GM18951 (cell line): ENCODE measurements at regions not wholly inside any gene's neighbourhood (a gene's known extent, or its start where the extent isn't known, plus 50 kb on each side); places are given as distances from the start of the nearest gene placed in this dataset.

ENCODE experiments used
- POLR2A ChIP-seq: IDR thresholded peaks from 4 replicates; pipeline ENCODE4 v1.6.1; 2011; ENCODE audit warnings: mild to moderate bottlenecking; ENCODE audit not compliant: insufficient read length, insufficient read depth; ENCODE audit errors: extremely low read depth
- in situ Hi-C: fragments of 300-500 bp; cut with MboI; formaldehyde crosslinking; loops from one replicate; pipeline ENCODE4 v1.12.0; 2022; ENCODE audit warnings: low sequenced_read_pairs, mixed read lengths, inconsistent platforms; ENCODE audit not compliant: unreplicated experiment

GRCh38 chr10:4448030-4448429 lies 378.0 kb upstream of the AKR1E2 start:
- no peak for TF ChIP-seq POLR2A
- in situ Hi-C loops: no loop called here

DNA sequence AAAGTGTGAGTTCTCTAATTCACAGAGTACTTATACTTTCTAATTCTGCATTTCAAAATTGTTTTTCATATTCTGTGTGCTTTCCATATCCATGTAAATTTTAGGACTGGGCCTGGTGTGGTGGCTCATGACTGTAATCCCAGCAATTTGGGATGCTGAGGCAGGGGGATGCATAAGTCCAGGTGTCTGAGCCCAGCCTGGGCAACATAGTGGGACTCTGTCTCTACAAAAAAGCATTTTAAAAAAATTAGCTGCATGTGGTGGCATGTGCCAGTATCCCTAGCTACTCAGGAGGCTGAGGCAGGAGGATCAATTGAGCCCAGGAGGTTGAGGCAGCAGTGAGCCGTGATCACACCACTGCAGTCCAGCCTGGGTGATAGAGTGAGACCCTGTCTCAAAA lies 382.6 kb upstream of the AKR1E2 start:
- TF ChIP-seq POLR2A: no peak
- in situ Hi-C loops: no loop called here

DNA sequence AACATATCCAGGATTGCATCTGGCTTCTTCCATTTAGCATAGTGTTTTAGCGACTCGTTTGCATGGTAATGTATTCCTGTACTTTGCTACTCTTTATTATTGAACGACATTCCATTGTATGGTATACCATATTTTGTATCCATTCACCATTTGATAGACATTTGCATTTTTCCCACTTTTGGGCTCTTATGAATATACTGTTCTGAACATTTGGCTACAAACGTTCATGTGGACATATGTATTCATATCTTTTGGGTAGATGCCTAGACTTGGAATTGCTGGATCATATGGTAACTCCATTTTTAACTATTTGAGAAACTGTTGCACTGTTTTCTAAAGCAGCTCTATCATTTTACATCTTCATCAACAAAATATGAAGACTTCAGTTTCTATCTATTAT lies 383.7 kb upstream of the AKR1E2 start:
- no peak for TF ChIP-seq POLR2A
- in situ Hi-C loops: no loop called here

GRCh38 chr10:4440260-4440659 lies 385.7 kb upstream of the AKR1E2 start:
- in situ Hi-C loops: no loop called here
- no peak for TF ChIP-seq POLR2A

GRCh38 chr10:4437791-4438190 lies 388.2 kb upstream of the AKR1E2 start:
- in situ Hi-C loops: no loop called here
- no peak for TF ChIP-seq POLR2A

DNA sequence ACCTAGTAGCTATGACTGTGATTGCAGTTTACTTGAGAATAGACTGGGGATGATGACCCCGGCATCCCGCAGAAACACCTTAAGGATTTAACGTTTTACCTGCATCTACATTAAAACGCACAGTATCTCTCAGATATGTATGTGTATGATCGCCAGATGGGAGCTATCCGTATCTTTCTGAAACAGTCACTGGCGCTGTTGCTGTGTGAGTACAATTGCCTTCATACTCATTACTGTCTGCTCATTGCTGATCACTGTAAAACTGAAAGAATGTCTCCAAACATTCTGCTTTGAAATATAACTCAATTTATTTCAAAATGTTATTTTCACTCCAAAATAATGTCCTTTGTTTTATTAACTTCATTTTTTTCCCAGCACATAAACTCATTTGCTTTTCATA lies 388.9 kb upstream of the AKR1E2 start:
- in situ Hi-C loops: no loop called here

GRCh38 chr10:4436103-4436502 lies 389.9 kb upstream of the AKR1E2 start:
- in situ Hi-C loops: no loop called here
- TF ChIP-seq POLR2A: no peak

More for the DNA sequence above, 388.9 kb upstream of the AKR1E2 start:
- TF ChIP-seq POLR2A: no peak

DNA sequence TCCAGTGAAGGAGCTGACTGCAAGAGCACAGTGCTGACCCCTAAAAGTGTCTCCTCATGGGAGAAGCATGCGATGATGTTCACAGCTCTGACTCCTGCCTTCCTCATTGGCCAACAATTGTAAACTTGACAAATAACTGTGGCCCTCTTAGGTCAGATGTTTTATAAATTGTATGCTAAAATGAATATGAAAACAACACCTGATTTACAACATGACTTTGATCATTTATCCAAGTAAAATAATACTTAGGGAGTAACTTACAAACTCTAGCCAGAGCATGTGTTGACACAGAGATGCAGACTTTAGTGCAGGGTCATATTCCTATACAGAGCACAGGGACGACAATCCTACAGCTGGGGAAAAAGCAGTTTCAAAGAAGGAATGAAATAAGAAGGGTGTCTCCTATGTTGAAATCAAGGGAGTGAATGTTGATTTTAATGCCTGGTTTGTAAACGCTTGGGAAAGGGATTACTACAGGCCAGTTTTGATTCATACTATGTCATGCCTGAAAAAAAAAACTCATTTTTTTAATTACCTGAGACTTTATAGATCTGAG lies 391.4 kb upstream of the AKR1E2 start:
- no peak for TF ChIP-seq POLR2A
- in situ Hi-C loops: no loop called here

DNA sequence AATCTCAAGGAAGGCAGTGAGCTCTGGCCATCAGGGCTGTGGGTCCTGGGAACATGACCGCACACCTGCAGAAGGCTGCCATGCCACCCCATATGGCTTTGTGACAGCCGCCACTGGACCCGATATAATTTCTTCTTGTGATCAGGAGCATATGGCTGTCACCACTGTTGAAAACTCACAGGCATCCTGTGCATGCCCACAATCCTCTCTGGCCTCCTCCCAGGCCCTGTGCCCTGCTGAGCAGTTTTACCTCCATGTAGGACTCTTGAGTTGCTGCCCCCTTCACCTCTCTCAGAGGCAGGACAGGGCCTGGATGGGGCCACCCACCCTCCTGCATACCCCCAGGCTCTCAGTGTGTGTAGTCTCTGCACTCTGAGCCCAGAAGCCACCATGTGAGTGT lies 391.9 kb upstream of the AKR1E2 start:
- in situ Hi-C loops: no loop called here
- no peak for TF ChIP-seq POLR2A

DNA sequence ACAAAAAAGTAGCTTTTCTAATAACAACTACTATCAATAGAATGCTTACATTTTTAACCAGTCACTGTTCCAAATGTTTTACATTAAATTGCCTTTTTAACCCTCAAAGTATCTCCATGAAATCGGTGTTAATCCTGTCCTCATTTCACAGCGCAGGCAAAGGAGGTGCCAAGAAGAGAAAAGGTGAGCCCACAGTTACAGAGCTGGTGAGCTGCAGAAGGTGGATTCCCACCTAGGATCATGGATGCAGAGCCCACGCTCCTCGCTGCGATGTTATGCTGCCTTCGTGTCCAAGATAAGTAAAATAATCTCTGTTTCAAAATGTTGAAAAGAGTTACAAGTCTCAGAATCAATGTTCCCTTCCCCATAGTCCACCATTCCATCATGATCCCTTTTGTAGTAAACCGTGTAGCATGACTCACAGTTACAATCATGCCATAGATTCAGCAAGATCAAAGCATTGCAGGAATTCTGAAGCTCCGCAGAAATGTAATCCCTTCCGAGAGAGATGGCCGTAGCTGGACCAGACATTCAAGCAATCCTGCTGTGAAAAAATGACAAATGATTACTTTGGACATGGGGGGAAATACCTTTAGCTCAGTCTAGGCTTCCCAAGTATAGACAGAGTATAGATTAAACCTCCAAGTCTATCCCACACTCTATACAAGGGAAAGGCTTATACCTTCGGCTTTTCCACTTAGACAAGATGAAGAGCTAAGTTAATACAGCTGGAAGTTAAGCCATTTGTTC lies 394.7 kb upstream of the AKR1E2 start:
- in situ Hi-C loops: no loop called here
- TF ChIP-seq POLR2A: no peak

DNA sequence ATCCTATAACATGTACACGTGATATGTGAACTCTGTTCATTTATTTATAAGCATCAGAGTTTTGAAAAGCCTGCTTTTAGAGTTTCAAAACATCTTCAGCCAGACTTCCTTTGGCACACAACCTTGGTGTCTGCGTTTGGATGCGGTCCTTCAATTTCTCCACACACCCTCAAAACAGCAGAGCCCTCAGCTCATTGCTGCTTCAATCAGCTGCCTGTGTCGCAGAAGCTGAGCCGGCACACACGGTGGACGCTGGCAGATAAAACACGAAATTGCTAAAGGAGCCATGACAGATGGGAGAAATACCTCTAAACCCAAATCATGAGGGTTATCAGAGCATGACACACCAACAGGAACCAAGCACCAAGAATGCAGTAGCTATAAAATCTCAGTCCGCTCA lies 396.4 kb upstream of the AKR1E2 start:
- in situ Hi-C loops: no loop called here
- TF ChIP-seq POLR2A: no peak

GRCh38 chr10:4427532-4427931 lies 398.5 kb upstream of the AKR1E2 start:
- TF ChIP-seq POLR2A: no peak

DNA sequence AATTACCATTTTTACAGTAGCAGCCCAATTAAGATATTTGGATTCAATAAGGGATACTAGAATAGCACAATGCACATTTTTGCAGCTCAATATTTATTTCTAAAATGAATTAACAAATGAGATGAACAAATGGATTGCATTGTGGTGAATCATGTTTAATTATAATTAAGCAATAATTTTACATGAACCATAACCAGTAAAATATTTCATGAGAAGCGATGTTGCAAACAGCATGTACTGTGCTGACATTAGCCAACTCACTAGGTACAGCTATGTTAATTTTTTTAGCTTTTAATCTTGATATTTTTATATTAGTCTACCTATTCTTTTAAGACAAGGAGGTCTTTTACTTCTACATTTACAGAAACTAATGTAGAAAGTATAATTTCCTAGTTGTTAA lies 399.1 kb upstream of the AKR1E2 start:
- no peak for TF ChIP-seq POLR2A
- in situ Hi-C loops: no loop called here

More at GRCh38 chr10:4427532-4427931, 398.5 kb upstream of the AKR1E2 start:
- in situ Hi-C loops: no loop called here

- no peak for TF ChIP-seq POLR2A
- in situ Hi-C loops: no loop called here
Measured at GRCh38 chr10:4409319-4409718, 416.7 kb upstream of the AKR1E2 start.

- in situ Hi-C loops: no loop called here
- TF ChIP-seq POLR2A: no peak
Measured at GRCh38 chr10:4407783-4408182, 418.2 kb upstream of the AKR1E2 start.

GRCh38 chr10:4405828-4406227 lies 420.2 kb upstream of the AKR1E2 start:
- no peak for TF ChIP-seq POLR2A
- in situ Hi-C loops: no loop called here
